Tibial nerve (tissue), 3 donors: ENCODE measurements at regions not wholly inside any gene's neighbourhood (a gene's known extent, or its start where the extent isn't known, plus 50 kb on each side); places are given as distances from the start of the nearest gene placed in this dataset.

ENCODE experiments used
- CTCF ChIP-seq, 5 experiments: fragments of 200-600 bp in 3 of 5; fragments of 450-650 bp in 2 of 5; sonication (generic) in 3 of 5; IDR thresholded peaks; one replicate each; pipeline ENCODE4 v1.5.1; 2016 to 2019; ENCODE audit warnings: antibody characterized with exemption in 5 of 5, mild to moderate bottlenecking in 3 of 5, moderate library complexity in 2 of 5
- POLR2A ChIP-seq, 2 donors: fragments of 450-650 bp; IDR thresholded peaks; one replicate each; pipeline ENCODE4 v1.6.1; 2017; ENCODE audit warnings: antibody characterized with exemption in 2 of 2, mild to moderate bottlenecking in 2 of 2, moderate library complexity in 2 of 2

GRCh38 chr6:134848076-134848475 is 101.8 kb downstream of the ALDH8A1 start:
- TF ChIP-seq CTCF (IDR thresholded peaks at IDR 0.05), result no peak
- no peak for TF ChIP-seq POLR2A (IDR thresholded peaks at IDR 0.05)
